Mucosa of descending colon (tissue), 3 donors: ENCODE measurements at regions not wholly inside any gene's neighbourhood (a gene's known extent, or its start where the extent isn't known, plus 50 kb on each side); places are given as distances from the start of the nearest gene placed in this dataset.
"Not testable (repeated sequence)": the region's sequence is repeated elsewhere in the genome, so short reads cannot be mapped to it uniquely, and the experiment has no call there.

ENCODE experiments used
- ATAC-seq: fragments of 200-7000 bp; cut with Tn5 transposase; one replicate; pipeline ENCODE4 v1.9.1; 2020; ENCODE audit warnings: mild to moderate bottlenecking, moderate library complexity
- DNase-seq, 3 donors: peaks; one replicate each; pipeline ENCODE4 v3.0.0-alpha.2; 2020
- H3K36me3 ChIP-seq: fragments of 200-600 bp; one replicate; pipeline ENCODE4 v1.8.0; 2021; ENCODE audit warnings: low read depth, mild to moderate bottlenecking
- H3K4me1 ChIP-seq: fragments of 200-600 bp; one replicate; pipeline ENCODE4 v1.8.0; 2021; ENCODE audit warnings: low read depth, mild to moderate bottlenecking
- H3K4me3 ChIP-seq: fragments of 200-600 bp; one replicate; pipeline ENCODE4 v1.8.0; 2021; ENCODE audit warnings: mild to moderate bottlenecking
- H3K9me3 ChIP-seq: fragments of 200-600 bp; one replicate; pipeline ENCODE4 v1.8.0; 2021; ENCODE audit warnings: mild to moderate bottlenecking
- CTCF ChIP-seq: fragments of 200-600 bp; IDR thresholded peaks from one replicate; pipeline ENCODE4 v1.8.0; 2022; ENCODE audit warnings: antibody characterized with exemption, mild to moderate bottlenecking
- intact Hi-C, 2 donors: fragments of 100-400 bp; cut with DNase I in 1 of 2; cut with micrococcal nuclease in 1 of 2; formaldehyde crosslinking; loops; one replicate each; pipeline versions ENCODE4 v1.11.0 to v1.11.1; 2022; cut with DNase I, micrococcal nuclease
- donor health status: DM: no; HTN: no; CAD: no; lungs with moderate emphysema.
- donor health status: DM: no; HTN: no; CAD: no.
- donor health status: DM: no; HTN: yes; CAD: no.

- Histone ChIP-seq H3K9me3 (peaks cover 19% of the 10 kb centered on the region), H3K36me3 (no peaks in the 10 kb centered on the region), H3K4me3 (no peak overlapping the region), H3K4me1 (no peaks in the 10 kb centered on the region)
- TF ChIP-seq CTCF: no peak
- intact Hi-C loops: no loop called here
- ATAC-seq: no peak
- DNase-seq: no peak
These were observed 317.7 kb downstream of the EDEM1 start for GRCh38 chr3:5505163-5505562.

GRCh38 chr3:5505997-5506396 is 318.5 kb downstream of the EDEM1 start:
- intact Hi-C loops: no loop called here
- Histone ChIP-seq H3K4me3 (no peak overlapping the region), H3K9me3 (peaks cover 21% of the 10 kb centered on the region), H3K36me3 (no peaks in the 10 kb centered on the region), H3K4me1 (no peaks in the 10 kb centered on the region)
- DNase-seq: no peak
- no peak for TF ChIP-seq CTCF
- no peak for ATAC-seq

- H3K36me3 ChIP-seq, intact Hi-C loops, H3K4me1 ChIP-seq, DNase-seq, H3K4me3 ChIP-seq, ATAC-seq: not testable (repeated sequence)
- peaks cover 21% of the 10 kb centered on the region for H3K9me3 ChIP-seq
These were observed 321.4 kb downstream of the EDEM1 start for GRCh38 chr3:5508860-5509259.

- DNase-seq (no peak), ATAC-seq (no peak)
- H3K4me3 ChIP-seq: no peak overlapping the region
- no peaks in the 10 kb centered on the region for H3K36me3 ChIP-seq
- no peaks in the 10 kb centered on the region for H3K4me1 ChIP-seq
- no peak for TF ChIP-seq CTCF
- H3K9me3 ChIP-seq: peaks cover 21% of the 10 kb centered on the region
- intact Hi-C loops: no loop called here
These were observed 322.8 kb downstream of the EDEM1 start for GRCh38 chr3:5510300-5510699.

- H3K4me1 ChIP-seq: no peaks in the 10 kb centered on the region
- H3K9me3 ChIP-seq: no peaks in the 10 kb centered on the region
- no peaks in the 10 kb centered on the region for H3K36me3 ChIP-seq
- intact Hi-C loops: no loop called here
- ATAC-seq: no peak
- TF ChIP-seq CTCF: no peak
- no peak for DNase-seq
- no peak overlapping the region for H3K4me3 ChIP-seq
These were observed 330.4 kb downstream of the EDEM1 start for GRCh38 chr3:5517921-5518320.

- DNase-seq: no peak
- Histone ChIP-seq H3K36me3 (no peaks in the 10 kb centered on the region), H3K9me3 (no peaks in the 10 kb centered on the region), H3K4me1 (no peaks in the 10 kb centered on the region), H3K4me3 (no peak overlapping the region)
- no peak for TF ChIP-seq CTCF
- intact Hi-C loops: no loop called here
- ATAC-seq: no peak
These were observed 332.7 kb downstream of the EDEM1 start for GRCh38 chr3:5520237-5520636.
